GM21423 (cell line): ENCODE measurements at regions not wholly inside any gene's neighbourhood (a gene's known extent, or its start where the extent isn't known, plus 50 kb on each side); places are given as distances from the start of the nearest gene placed in this dataset.

Source experiments
- ATAC-seq: cut with Tn5 transposase; IDR thresholded peaks from one replicate; pipeline ENCODE4 v1.9.1; 2021; ENCODE audit warnings: mild to moderate bottlenecking, moderate library complexity; ENCODE audit not compliant: unreplicated experiment

DNA sequence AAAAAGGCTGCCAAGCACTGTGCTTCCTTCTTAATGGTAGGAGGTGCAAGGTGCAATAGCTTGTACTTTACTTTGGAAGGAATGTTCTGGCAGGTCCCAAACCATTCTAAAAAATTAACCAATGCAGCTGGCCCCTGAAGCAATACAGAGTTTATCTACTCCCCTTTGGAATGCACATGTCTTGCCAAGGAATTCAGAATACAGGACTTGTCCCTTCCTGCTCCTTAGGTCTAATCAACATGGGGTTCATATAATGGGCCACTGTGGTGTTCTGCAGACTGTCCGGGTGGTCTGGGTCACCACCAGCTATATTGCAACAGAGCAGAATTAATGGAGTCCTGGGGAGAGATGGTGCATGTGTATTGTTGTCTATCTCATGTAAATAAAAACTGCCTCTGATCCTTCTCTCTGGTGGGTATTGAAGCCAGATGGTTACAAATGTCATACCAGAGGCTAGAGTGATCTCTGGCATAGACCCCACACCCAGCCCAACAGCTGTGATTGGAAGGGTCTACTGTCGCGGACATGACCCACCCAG lies 112.8 kb downstream of the RIPK4 start:
- no peak for ATAC-seq

DNA sequence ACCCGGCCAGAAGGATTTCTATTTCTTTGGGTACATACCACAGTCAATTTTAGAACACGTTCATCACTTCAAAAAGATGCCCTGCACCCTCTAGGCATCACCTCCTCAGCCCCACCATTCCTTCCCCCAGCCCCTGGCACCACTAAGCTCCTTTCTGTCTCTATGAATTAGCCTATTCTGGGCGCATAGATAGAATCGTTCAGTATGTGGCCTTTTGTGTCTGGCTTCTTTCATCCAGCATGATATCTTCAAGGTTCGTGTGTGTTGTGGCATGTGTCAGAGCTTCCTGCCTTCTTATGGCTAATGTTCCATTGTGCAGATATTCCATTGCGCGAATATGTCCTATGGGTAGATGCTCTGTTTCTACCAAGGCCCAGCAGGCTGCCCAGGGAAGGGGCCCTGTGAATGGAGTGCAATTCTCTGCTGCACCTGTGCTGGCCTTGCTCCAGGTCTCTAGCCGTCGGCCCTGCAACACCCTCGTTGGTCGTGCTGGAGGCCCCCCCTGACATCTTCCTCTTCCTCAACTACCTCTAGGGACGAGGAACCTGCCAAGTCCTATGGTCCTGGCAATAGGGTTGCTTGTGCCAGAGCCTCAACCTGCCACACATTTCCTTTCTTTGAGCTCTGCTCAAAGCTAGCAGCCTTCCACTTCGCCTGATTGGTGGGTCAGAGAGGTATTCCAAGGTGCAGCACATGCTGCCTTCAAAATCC lies 113.5 kb downstream of the RIPK4 start:
- no peak for ATAC-seq

DNA sequence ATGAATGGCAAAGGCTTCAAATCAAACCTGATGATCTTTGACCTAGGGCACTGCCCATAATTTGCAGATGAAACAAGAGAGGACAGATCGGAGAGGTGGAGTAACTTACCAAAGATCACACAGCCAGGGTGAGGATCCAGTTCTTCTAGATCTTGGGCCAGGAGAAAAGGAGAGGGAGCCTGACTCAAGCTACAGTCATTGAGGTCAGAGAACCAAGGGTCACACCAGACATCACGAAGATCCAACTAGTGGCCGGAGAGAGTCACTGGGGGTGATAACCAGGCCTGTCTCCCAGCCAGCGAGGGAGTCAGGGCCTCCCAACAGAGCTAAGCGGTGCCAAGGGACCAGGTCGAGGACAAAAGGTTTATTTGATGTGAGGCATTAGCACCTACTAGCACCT lies 115.0 kb downstream of the RIPK4 start:
- ATAC-seq = no peak

DNA sequence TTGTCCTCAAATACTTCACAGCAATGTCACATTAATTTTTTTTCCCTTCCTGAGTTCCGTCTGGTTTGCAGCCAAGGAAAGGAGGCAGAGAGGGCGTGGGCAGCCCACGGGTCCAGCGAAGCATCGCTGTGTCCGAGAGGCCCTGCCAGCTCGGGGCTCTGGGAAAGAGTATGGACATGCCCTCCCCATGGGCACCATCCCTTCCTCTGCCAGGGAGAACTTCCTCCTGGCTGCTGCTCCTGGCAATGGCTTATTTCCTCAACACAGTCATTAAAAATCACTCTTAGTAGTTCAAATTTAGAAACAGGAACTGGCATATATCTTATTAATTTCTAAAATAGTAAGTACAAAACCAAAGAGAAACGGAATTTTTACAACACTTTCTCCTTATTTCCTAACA lies 115.4 kb downstream of the RIPK4 start:
- no peak for ATAC-seq

DNA sequence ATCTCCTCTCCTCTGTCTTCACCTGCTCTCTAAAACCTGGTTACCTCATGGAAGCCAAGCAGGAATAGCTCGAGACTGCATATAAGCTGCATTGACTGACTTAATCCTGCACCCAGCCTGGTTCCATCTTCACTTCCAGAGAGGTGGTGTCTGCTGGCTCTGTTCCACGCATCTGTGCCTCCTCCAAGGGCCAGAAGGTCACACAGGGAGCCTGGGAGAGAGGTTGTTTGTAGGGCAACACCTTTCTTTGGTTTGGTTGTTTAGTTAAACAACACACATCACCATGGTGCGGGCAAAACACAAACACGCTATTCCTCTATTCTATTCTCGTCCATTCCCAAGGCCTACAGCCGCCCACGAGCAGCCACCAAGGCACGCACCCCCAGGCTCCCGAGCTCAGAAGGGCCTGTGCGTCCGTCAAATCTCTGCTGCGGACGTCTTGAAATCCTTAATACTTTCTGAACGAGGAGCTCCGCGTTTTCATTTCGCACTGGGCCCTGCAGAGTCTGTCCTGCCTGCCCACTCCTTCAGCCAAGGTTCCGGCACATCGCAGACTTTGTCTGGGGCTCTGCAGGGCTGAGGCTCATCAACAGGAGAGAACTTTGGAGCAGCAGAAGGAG lies 116.2 kb downstream of the RIPK4 start:
- no peak for ATAC-seq

DNA sequence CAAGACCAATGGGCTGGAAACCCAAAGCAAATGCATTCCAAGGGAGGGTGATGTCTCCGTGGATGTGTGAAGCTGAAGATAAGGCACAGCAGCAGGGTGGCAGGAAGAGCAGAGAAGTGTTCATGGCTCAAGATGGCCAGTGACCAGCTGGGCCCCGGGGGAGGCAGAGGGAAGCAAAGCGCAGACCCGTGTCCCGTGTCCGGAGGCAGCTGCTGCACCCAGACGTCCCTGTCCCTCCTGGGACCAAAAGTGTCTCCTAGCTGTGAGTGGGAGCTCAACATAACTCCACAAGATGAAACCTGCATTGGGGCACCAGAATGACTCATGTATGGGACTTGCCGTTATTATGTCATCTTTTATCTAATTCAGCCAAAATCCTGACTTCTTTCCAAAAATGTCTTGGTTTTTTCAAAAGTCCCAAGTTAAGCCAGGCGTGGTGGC lies 118.2 kb downstream of the RIPK4 start:
- no peak for ATAC-seq

DNA sequence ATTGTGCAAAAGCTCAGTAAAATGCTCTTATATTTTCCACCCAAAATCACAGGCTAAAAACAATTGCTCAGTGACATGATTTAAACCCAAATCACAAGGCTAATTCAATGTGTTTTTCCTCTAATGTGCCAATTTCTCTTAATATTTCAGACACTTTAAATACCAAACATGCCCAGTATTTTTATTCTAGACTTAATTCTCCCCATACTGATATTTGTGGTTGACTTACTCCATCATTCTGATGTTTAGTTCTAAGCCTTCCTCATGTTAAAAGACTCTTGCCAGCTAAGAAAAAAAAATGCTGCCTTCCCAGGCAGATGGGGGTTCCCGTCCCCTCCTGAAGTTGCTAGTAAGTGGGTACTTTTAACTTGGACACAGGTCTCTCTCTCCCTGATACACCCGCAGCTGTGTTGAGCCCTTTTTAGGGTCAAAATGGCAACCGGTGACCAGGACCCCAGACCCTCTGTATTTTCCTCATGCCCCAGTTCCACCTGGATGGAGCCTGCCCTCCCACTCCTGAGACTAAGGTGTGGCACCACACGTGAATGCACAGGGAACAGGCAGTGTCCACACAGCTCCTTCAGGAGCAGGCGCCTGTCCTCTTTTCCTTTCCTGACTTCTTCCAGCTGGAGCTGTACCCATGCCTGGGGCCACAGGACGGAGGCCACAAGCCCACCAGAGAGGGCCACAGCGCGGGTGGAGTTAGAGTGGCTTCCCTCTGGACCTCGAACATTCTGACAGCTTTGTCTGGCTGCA lies 118.9 kb downstream of the RIPK4 start:
- no peak for ATAC-seq

DNA sequence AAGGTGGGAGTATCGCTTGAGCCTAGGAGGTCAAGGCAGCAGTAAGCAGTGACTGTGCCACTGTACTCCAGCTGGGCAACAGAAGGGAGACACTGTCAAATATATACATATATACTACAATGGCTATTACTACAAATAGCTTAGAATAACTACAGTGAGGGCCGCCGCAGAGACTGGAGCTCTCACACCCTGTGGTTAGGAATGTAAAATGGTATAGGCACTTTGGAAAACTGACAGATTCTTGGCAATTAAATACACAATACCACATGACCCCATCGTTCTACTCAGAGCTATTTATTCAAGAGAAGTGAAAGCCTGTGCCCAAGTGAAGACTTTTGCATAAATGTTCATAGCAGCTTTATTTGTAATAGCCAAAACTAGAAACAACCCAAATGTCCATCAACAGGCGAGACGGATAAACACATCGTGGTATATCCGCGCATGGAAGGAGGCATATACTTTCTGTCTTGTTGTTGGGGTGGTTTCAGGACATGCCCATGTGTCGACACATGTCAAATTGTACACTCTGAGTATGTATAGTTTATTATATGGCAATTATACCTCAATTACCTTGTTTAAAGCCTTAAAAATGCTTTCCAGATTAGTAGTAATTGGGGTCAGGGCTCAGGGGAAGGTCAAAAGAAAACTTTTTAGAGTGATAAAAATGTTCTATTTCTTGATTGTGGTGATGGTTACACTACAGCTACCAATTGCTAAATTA lies 123.4 kb downstream of the RIPK4 start:
- no peak for ATAC-seq

DNA sequence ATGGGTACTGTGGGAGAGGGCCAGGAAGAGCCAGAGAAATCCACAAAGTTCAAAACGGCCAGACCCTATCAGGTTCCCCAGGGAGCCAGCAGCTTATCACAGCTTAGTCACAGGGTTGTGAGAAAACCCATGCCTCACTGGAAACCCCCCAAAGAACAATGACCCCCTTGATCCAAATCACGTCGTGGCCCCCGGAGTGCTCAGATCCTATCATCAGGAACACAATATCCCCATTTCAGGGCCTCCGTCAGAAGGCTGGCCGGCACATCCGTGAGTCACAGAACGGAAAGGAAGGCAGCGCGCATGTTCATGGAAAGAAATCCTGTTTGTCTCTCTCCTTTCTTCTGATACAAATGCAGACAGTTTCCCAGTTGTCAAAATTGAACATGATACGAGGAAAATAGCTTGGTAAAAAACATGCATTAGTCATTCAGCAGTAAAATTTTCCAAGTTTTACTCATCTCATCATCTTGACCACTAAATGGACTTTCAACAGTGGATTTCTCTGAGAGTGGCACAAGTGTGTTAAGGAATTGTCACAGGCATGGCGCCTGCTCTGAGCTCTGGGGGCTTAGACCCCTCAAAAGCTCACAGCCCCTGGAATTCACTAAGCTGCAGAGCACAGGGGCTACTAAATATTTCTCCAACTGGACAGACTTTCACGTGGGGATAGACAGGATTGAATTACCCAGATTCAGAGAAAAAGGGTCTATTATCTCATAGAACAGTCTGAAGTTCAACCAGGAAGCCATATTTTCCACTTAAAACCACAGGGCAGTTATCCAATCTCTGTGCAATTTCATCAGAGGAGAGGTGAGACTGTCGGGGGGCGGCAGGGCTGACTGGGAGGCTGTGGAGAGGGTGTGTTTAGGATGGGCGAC lies 124.8 kb downstream of the RIPK4 start:
- ATAC-seq = no peak

DNA sequence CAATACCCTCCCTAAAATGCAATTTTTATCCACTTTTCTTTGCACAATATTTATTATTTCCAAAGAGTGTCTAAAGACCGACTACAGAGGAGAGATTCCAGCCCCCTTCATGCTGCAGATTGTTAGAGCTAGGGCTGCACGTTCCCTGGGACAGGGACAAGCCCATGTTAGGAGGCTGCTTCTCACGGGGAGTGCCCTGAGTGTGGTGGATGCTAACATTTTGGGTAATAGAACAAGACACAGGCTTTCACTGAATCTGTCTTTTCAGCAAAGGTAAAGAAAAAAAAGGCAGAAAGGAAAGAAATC lies 125.4 kb downstream of the RIPK4 start:
- no peak for ATAC-seq

DNA sequence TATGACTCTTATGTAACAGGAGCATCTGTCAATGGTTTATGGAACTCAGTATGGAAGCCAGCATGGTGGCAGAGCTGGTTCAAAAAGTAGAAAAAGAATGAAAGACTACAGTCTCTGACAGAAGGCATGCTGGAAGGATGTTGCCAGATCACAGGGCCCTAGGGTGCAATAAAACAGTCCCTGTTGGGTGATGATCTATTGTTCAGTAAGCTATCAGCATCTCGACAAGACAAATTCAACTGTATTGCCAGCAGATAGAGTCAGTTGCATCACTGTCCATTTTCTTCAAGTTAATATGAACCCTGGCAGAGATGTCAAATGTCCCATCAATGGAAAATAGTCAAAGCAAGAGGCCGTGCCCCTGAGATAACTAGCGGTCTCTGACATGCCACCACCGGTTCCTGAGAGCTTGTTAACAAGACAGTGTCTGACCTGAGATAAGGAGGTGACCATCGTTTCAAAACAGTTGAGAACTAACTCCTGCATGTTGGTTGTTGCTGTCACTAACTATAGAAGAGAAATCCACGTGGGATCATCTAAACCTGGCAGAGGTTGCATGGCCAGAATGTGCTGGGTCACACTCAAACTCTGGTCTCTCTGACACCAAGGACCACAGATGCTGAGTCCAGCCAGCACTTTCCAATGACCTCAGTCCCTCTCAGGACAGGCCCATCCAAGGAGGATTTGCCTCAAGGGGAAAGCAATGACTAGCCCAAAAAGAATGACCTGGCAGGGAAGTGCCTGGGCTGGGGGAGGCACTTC lies 125.9 kb downstream of the RIPK4 start:
- no peak for ATAC-seq

DNA sequence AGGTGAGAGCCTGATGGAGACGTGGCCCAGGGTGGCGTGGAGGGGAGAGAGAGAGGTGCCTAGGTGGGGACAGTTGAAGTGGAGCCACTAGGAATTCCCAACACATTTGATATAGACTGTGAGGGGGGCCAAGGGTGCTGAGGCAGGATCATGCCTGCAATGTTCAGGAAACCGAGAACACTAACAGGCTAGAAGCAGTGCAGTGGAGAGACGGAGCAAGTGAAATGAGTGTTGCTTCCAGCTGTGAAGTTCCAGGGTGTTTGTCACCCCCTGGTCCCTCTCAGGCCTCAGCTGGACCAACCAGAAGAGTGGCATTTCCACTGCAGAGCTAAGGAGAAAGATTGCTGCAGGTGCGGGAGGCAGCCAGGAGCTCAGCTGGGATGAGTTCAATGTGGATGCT lies 127.1 kb downstream of the RIPK4 start:
- no peak for ATAC-seq

DNA sequence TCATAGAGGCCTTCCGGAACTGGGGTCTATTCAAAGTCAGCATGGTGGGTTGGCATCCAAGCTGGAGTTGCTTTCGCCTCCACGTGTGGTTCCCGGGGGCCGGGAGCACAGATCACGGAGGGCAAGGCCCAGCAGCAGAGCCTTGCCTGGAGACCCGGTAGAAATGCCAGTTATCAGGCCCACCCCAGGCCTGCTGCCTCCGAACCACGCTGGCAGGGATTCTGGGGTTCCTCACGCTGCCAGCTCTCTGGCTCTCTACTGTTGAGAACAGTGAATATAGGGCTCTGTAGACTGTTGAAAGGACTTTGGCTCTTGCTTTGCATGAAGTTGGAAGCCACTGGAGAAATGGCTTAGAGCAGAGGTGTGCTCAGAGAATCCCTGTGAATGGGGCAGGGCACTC lies 127.5 kb downstream of the RIPK4 start:
- no peak for ATAC-seq

DNA sequence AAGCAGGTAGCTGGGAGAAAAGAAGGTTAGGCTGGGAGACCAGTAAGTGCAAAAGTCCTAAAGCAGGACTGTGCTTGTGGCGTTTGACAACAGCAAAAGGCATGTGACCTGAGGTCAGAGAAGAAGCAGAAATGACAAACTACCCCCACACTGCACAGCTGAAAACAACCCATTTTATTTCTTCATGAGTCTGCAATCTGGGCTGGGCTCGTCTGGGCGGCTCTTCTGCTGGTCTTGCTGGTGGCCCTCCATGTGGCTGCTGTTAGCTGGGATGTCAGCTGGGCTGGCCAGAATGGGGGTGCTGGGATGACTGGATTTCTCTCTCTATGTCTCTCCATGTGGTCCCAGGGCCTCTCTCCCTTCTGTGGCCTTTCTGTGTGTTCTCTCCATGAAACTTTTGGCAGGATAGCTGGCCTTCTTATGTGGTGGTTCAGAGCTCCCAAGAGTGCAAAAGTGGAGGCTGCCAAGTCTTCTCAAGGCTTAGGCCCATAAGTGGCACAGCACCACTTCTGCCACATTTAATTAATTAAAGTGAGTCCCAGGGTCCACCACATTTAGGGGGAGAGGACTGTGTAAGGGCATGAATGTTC lies 128.6 kb downstream of the RIPK4 start:
- no peak for ATAC-seq

DNA sequence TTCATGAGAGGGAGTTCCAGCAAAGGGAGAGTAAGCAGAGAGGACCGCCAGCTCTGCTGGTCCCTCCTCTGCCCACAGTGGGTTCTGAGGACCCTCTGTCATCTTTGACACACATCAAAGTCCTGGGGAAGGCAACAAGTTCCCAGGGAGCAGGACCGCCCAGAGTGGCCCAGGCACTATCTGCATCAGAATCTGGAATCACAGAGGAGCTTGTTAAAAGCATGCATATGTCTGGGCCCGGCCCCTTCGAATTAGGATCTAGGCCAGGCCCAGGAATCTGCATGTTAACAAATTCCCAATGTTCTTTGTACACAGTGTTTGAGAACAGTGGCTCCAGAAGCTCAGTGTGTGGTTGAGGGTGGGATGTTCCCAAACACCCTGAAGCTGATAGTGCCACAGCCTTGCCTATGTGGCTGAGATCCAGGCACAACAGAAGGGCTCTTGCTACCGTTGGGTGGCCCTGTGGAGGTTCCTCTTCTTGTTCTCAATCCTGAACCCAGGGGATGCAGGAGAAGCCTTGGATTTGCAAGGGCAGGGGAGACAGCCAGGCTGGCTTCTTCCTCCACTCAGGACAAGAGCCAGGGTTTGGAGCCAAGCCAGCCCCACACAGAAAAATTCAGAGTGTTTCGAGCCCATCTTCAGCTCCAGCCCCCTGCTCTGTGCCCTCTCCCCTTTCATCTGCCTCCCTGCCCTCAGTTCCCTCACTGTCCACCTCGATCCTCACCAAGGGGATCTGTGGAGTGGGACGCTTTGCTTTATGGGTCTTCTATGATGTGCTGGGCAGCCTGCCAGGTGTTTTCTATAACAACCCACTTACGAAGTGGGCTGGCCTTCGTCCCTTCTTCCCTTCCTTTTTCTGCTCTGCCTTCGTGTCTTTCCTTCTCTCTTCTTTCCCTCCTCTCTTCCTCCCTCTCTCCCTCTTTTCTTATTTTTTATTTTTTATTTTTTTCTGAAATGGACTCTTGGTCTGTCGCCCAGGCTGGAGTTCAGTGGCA lies 129.0 kb upstream of the TMPRSS2 start:
- no peak for ATAC-seq

DNA sequence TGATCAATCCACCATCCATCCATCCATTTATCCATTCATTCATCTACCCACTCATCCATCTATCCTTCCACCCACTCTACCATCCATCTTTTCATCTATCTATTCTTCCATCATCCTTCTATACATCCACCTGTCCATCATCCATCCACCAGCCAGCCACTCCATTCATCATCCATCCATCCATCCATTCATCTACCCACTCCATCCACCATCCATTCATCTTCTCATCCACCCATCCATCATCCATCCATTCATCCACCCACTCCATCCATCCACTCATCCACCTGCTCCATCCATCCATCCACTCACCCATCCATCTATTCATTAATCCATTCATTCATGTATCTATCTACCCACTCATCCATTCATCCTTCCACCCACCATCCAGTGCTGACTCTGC lies 127.9 kb upstream of the TMPRSS2 start:
- no peak for ATAC-seq

DNA sequence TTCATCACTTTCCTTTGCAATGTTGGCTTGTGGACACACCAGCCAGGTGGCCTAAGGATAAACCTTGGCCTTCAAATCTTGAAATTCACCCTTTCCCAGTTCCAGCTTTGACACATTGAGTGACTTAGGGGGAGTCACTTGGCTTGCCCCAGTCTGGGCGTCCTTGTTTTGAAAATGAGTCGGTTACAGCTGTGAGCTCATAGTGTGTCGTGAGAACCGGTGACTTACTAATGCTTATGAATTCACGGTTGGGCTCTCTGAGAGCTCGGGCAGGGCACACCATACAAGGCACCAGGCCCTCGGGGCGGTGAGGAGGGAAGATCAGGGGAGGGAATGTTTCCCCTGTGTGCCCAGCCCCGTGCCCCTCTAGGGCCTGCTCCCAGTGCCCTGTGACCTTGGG lies 126.9 kb upstream of the TMPRSS2 start:
- ATAC-seq = no peak

DNA sequence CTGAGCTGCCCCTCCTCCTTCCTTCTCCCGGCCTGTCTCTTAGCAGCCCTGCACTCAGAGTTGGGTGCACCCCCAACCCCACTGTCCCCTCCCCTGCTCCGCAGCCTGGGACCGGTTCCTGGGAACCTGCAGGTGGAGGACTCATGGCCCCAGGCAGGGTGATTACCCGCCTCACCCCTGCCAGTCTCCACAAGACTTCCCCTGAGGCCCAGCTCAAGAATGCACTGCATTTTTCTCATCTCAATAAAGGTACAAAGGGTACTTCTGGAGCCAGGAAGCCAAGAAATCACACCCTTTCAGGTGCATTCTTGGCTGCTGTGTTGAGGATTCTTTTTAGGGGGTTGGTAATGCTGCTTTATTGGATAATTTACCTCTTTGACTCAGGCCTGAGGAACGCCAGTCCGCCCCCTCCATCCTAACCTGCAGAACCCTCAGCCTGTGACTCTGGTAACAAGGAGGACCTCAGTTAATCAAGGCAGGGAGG lies 126.3 kb upstream of the TMPRSS2 start:
- no peak for ATAC-seq
